PC-9 (cell line): ENCODE measurements at regions not wholly inside any gene's neighbourhood (a gene's known extent, or its start where the extent isn't known, plus 50 kb on each side); places are given as distances from the start of the nearest gene placed in this dataset.

Source experiments
- BruUV-seq: library from RNA; stranded (reverse); fragments of 400-500 nt; replicated peaks from 2 replicates; lab custom pipeline; 2021; lab: Mats Ljungman, UMichigan
- CTCF ChIA-PET: fragments of 300-600 bp; sonication (Branson Sonifier 250); formaldehyde crosslinking; loops from one replicate; lab custom pipeline; 2022; ENCODE audit warnings: antibody characterized with exemption; lab: Charles Lee
- POLR2A ChIA-PET: fragments of 300-600 bp; sonication (Branson Sonifier 250); formaldehyde crosslinking; loops from one replicate; lab custom pipeline; 2022; ENCODE audit warnings: antibody characterized with exemption; ENCODE audit not compliant: unreplicated experiment; lab: Charles Lee
- DNase-seq, 2 experiments: peaks; one replicate each; pipeline versions ENCODE4 v3.0.0 to v3.0.0-alpha.2; 2015 to 2022; ENCODE audit warnings: mixed read lengths in 1 of 2
- H2AFZ ChIP-seq: fragments of 200-600 bp; sonication (generic); 2 replicates; pipeline ENCODE4 v1.8.1; 2017; ENCODE audit warnings: antibody characterized with exemption
- H3F3A ChIP-seq: fragments of 200-600 bp; sonication (generic); 2 replicates; pipeline ENCODE4 v1.8.1; 2017; ENCODE audit warnings: antibody characterized with exemption, mild to moderate bottlenecking, low read depth; ENCODE audit not compliant: insufficient read depth
- H3K27ac ChIP-seq: fragments of 200-600 bp; sonication (generic); 2 replicates; pipeline ENCODE4 v1.6.1; 2016; ENCODE audit warnings: mixed run types
- H3K27me3 ChIP-seq: fragments of 200-600 bp; sonication (generic); 2 replicates; pipeline ENCODE4 v1.6.1; 2016; ENCODE audit warnings: low read depth, mixed run types; ENCODE audit not compliant: insufficient read depth
- H3K36me3 ChIP-seq: fragments of 200-600 bp; sonication (generic); 2 replicates; pipeline ENCODE4 v1.6.1; 2016; ENCODE audit warnings: low read depth, mixed run types
- H3K4me1 ChIP-seq: fragments of 200-600 bp; sonication (generic); replicated peaks from 2 replicates; pipeline ENCODE4 v1.6.1; 2016; ENCODE audit warnings: mixed run types; ENCODE audit not compliant: insufficient read depth
- H3K4me2 ChIP-seq: fragments of 200-600 bp; sonication (generic); 2 replicates; pipeline ENCODE4 v1.6.1; 2017; ENCODE audit warnings: mixed run types
- H3K4me3 ChIP-seq: fragments of 200-600 bp; sonication (generic); 2 replicates; pipeline ENCODE4 v1.6.1; 2016; ENCODE audit warnings: mixed run types
- H3K79me2 ChIP-seq: fragments of 200-600 bp; sonication (generic); 2 replicates; pipeline ENCODE4 v1.6.1; 2017; ENCODE audit warnings: low read depth, mixed run types
- H3K9me2 ChIP-seq: fragments of 200-600 bp; sonication (generic); 2 replicates; pipeline ENCODE4 v1.8.1; 2017; ENCODE audit warnings: mild to moderate bottlenecking; ENCODE audit not compliant: insufficient read depth
- H3K9me3 ChIP-seq: fragments of 200-600 bp; sonication (generic); 2 replicates; pipeline ENCODE4 v1.8.1; 2016; ENCODE audit warnings: low read depth; ENCODE audit not compliant: insufficient read depth
- H4K20me1 ChIP-seq: fragments of 200-600 bp; sonication (generic); 2 replicates; pipeline ENCODE4 v1.8.1; 2017; ENCODE audit not compliant: insufficient read depth
- CTCF ChIP-seq: fragments of 200-600 bp; sonication (generic); conservative IDR thresholded peaks from 2 replicates; pipeline ENCODE4 v1.6.1; 2017; ENCODE audit warnings: mixed run types, antibody characterized with exemption, mild to moderate bottlenecking, moderate library complexity
- EZH2 ChIP-seq: fragments of 200-600 bp; sonication (generic); IDR thresholded peaks from 2 replicates; pipeline ENCODE4 v1.8.0; 2017; ENCODE audit warnings: antibody characterized with exemption, low read depth
- intact Hi-C: fragments of 100-400 bp; cut with micrococcal nuclease; formaldehyde crosslinking; loops from one replicate; pipeline ENCODE4 v1.10.0; 2022; ENCODE audit not compliant: unreplicated experiment

GRCh38 chr5:2496891-2497290 is 254.6 kb downstream of the IRX2 start:
- no TSS peak for BruUV-seq
- H3K9me2 ChIP-seq = no peaks in the 10 kb centered on the region
- H3K27me3 ChIP-seq = peaks cover 60% of the 10 kb centered on the region
- H3K27ac ChIP-seq = no peak overlapping the region
- no peaks in the 10 kb centered on the region for H3F3A ChIP-seq
- POLR2A ChIA-PET = no interaction called here
- H3K4me2 ChIP-seq = no peak overlapping the region
- no peaks in the 10 kb centered on the region for H3K9me3 ChIP-seq
- TF ChIP-seq EZH2 = no peak
- no peak for TF ChIP-seq CTCF
- CTCF ChIA-PET = no interaction called here
- H2AFZ ChIP-seq = no peak overlapping the region
- no peaks in the 10 kb centered on the region for H3K4me1 ChIP-seq
- no peak for DNase-seq
- H4K20me1 ChIP-seq = no peaks in the 10 kb centered on the region
- intact Hi-C loops = no loop called here
- H3K79me2 ChIP-seq = no peaks in the 10 kb centered on the region
- H3K36me3 ChIP-seq = no peaks in the 10 kb centered on the region
- H3K4me3 ChIP-seq = no peak overlapping the region

GRCh38 chr5:2496126-2496525 is 255.4 kb downstream of the IRX2 start:
- Histone ChIP-seq H3K27ac (no peak overlapping the region), H3K79me2 (no peaks in the 10 kb centered on the region), H3K9me2 (no peaks in the 10 kb centered on the region), H3K4me2 (no peak overlapping the region), H3K4me1 (no peaks in the 10 kb centered on the region), H3K4me3 (no peak overlapping the region), H2AFZ (no peak overlapping the region), H3K36me3 (no peaks in the 10 kb centered on the region), H3K27me3 (peaks cover 60% of the 10 kb centered on the region), H3F3A (no peaks in the 10 kb centered on the region), H3K9me3 (no peaks in the 10 kb centered on the region), H4K20me1 (no peaks in the 10 kb centered on the region)
- BruUV-seq = no TSS peak
- no peak for TF ChIP-seq EZH2
- TF ChIP-seq CTCF = no peak
- intact Hi-C loops = no loop called here
- ChIA-PET POLR2A (no interaction called here), CTCF (no interaction called here)
- no peak for DNase-seq

- Histone ChIP-seq H3K4me3 (no peak overlapping the region), H3F3A (no peaks in the 10 kb centered on the region), H3K4me1 (no peaks in the 10 kb centered on the region), H3K36me3 (no peaks in the 10 kb centered on the region), H4K20me1 (no peaks in the 10 kb centered on the region), H3K4me2 (no peak overlapping the region), H3K79me2 (no peaks in the 10 kb centered on the region), H2AFZ (no peak overlapping the region), H3K27me3 (peaks cover 74% of the 10 kb centered on the region), H3K27ac (no peak overlapping the region), H3K9me2 (no peaks in the 10 kb centered on the region), H3K9me3 (no peaks in the 10 kb centered on the region)
- POLR2A ChIA-PET = no interaction called here
- TF ChIP-seq CTCF = no peak
- no peak for TF ChIP-seq EZH2
- no TSS peak for BruUV-seq
- intact Hi-C loops = no loop called here
- CTCF ChIA-PET = no interaction called here
- DNase-seq = no peak
These were observed 258.1 kb downstream of the IRX2 start for GRCh38 chr5:2493356-2493755.
